ENCODE measurements at regions not wholly inside any gene's neighbourhood (a gene's known extent, or its start where the extent isn't known, plus 50 kb on each side); places are given as distances from the start of the nearest gene placed in this dataset.

GRCh38 chr2:16117791-16118610 is 177.7 kb downstream of the MYCN start:
- no peak overlapping the region for H3K27ac ChIP-seq (ENCODE audit: low read length in 2 of 2)
- Mint-ChIP-seq H3K27ac (no peak overlapping the region), H3K9me3 (ENCODE audit: insufficient read depth) (no peaks in the 10 kb centered on the region), H3K4me3 (no peak overlapping the region), H3K4me1 (no peaks in the 10 kb centered on the region), H3K27me3 (no peaks in the 10 kb centered on the region)
- H3K27me3 ChIP-seq (replicated peaks in 1 of 4; ENCODE audit: control extremely low read depth in 1 of 4, control insufficient read depth in 3 of 4, insufficient read depth in 4 of 4, low read length in 3 of 4), result no peaks in the 10 kb centered on the region
- H3K4me2 ChIP-seq (replicated peaks; ENCODE audit: low read depth, low read length, poor library complexity, severe bottlenecking), result no peak overlapping the region
- intact Hi-C loops (cut with micrococcal nuclease), result no loop called here
- WGBS (ENCODE audit: insufficient coverage), result 92% methylated on average over 3 of the region's 9 CpGs
- DNase-seq (no peak), ATAC-seq (ENCODE audit: low read depth) (no peak)
- CTCF ChIA-PET, result no interaction called here
- no peaks in the 10 kb centered on the region for H3K9me3 ChIP-seq (ENCODE audit: control extremely low read depth in 1 of 3, control insufficient read depth in 2 of 3, insufficient read depth in 1 of 3, low read length in 2 of 3)
- POLR2A ChIA-PET, result no interaction called here
- no peak overlapping the region for H3K9ac ChIP-seq (ENCODE audit: low read length)
- no peaks in the 10 kb centered on the region for H3K79me2 ChIP-seq (ENCODE audit: control insufficient read depth, insufficient read depth, low read length)
- no peaks in the 10 kb centered on the region for H3K36me3 ChIP-seq (replicated peaks in 1 of 2; ENCODE audit: control extremely low read depth in 1 of 2, control insufficient read depth in 1 of 2, extremely low read depth in 1 of 2, insufficient read depth in 2 of 2, low read length in 1 of 2)
- TF ChIP-seq CTCF (IDR thresholded peaks at IDR 0.05) (no peak), EZH2 (IDR thresholded peaks at IDR 0.05; ENCODE audit: borderline replicate concordance, insufficient read depth, low read depth, low read length, poor library complexity, severe bottlenecking) (no peak)
- H3K4me1 ChIP-seq (ENCODE audit: control insufficient read depth in 2 of 2, insufficient read depth in 2 of 2, low read length in 2 of 2), result no peaks in the 10 kb centered on the region
- H4K20me1 ChIP-seq (ENCODE audit: control insufficient read depth, insufficient read depth, low read length, poor library complexity, severe bottlenecking), result no peaks in the 10 kb centered on the region
- no peak overlapping the region for H3K4me3 ChIP-seq (ENCODE audit: control extremely low read depth in 1 of 5, extremely low read depth in 1 of 5, insufficient read depth in 1 of 5, low read depth in 2 of 5, low read length in 4 of 5)
- H2AFZ ChIP-seq (ENCODE audit: insufficient read depth, low read depth, low read length, poor library complexity, severe bottlenecking), result no peak overlapping the region

- Mint-ChIP-seq H3K4me3 (no peak overlapping the region), H3K4me1 (no peaks in the 10 kb centered on the region), H3K27me3 (no peaks in the 10 kb centered on the region), H3K27ac (no peak overlapping the region), H3K9me3 (ENCODE audit: insufficient read depth) (no peaks in the 10 kb centered on the region)
- intact Hi-C loops (cut with micrococcal nuclease), result no loop called here
- Histone ChIP-seq H3K9me3 (ENCODE audit: control extremely low read depth in 1 of 3, control insufficient read depth in 2 of 3, insufficient read depth in 1 of 3, low read length in 2 of 3) (no peaks in the 10 kb centered on the region), H3K27me3 (replicated peaks in 1 of 4; ENCODE audit: control extremely low read depth in 1 of 4, control insufficient read depth in 3 of 4, insufficient read depth in 4 of 4, low read length in 3 of 4) (no peaks in the 10 kb centered on the region), H3K27ac (ENCODE audit: low read length in 2 of 2) (no peak overlapping the region), H2AFZ (ENCODE audit: insufficient read depth, low read depth, low read length, poor library complexity, severe bottlenecking) (no peak overlapping the region), H3K4me2 (replicated peaks; ENCODE audit: low read depth, low read length, poor library complexity, severe bottlenecking) (no peak overlapping the region), H3K36me3 (replicated peaks in 1 of 2; ENCODE audit: control extremely low read depth in 1 of 2, control insufficient read depth in 1 of 2, extremely low read depth in 1 of 2, insufficient read depth in 2 of 2, low read length in 1 of 2) (no peaks in the 10 kb centered on the region), H3K4me1 (ENCODE audit: control insufficient read depth in 2 of 2, insufficient read depth in 2 of 2, low read length in 2 of 2) (no peaks in the 10 kb centered on the region), H3K4me3 (ENCODE audit: control extremely low read depth in 1 of 5, extremely low read depth in 1 of 5, insufficient read depth in 1 of 5, low read depth in 2 of 5, low read length in 4 of 5) (no peak overlapping the region), H3K9ac (ENCODE audit: low read length) (no peak overlapping the region), H4K20me1 (ENCODE audit: control insufficient read depth, insufficient read depth, low read length, poor library complexity, severe bottlenecking) (no peaks in the 10 kb centered on the region), H3K79me2 (ENCODE audit: control insufficient read depth, insufficient read depth, low read length) (no peaks in the 10 kb centered on the region)
- TF ChIP-seq EZH2 (IDR thresholded peaks at IDR 0.05; ENCODE audit: borderline replicate concordance, insufficient read depth, low read depth, low read length, poor library complexity, severe bottlenecking) (no peak), CTCF (IDR thresholded peaks at IDR 0.05) (no peak)
- ChIA-PET POLR2A (no interaction called here), CTCF (no interaction called here)
- DNase-seq (no peak), ATAC-seq (ENCODE audit: low read depth) (no peak)
- no CpG with 5 or more reads among the region's 9 CpGs for WGBS (ENCODE audit: insufficient coverage)
Observed at GRCh38 chr2:16117021-16117700, 176.8 kb downstream of the MYCN start.

Data from B cell (primary cell).